HepG2 (cell line): ENCODE measurements at regions not wholly inside any gene's neighbourhood (a gene's known extent, or its start where the extent isn't known, plus 50 kb on each side); places are given as distances from the start of the nearest gene placed in this dataset.

Experiments used
- MBD4 ChIP-seq: IDR thresholded peaks from 2 replicates; pipeline ENCODE4 v1.6.1; 2012; ENCODE audit warnings: low read length, inconsistent platforms, borderline replicate concordance
- MYC ChIP-seq: sonication (generic); formaldehyde crosslinking; IDR thresholded peaks from 2 replicates; pipeline ENCODE4 v1.9.0; 2021; ENCODE audit warnings: missing genetic modification reagents, borderline replicate concordance
- SP4 ChIP-seq: sonication (generic); formaldehyde crosslinking; IDR thresholded peaks from 2 replicates; pipeline ENCODE4 v1.8.1; 2023; ENCODE audit warnings: mild to moderate bottlenecking, missing genetic modification reagents
- SRSF9 ChIP-seq: fragments of 200-400 bp; formaldehyde crosslinking; IDR thresholded peaks from 2 replicates; pipeline ENCODE4 v1.6.1; 2018; ENCODE audit warnings: borderline replicate concordance, mild to moderate bottlenecking, low read depth, low read length; ENCODE audit not compliant: insufficient read depth, poor library complexity, severe bottlenecking
- TF ChIP-seq, protein P1 (sequence below): sonication (generic); formaldehyde crosslinking; IDR thresholded peaks from 2 replicates; pipeline ENCODE4 v1.4.0; 2020; ENCODE audit warnings: missing genetic modification reagents

- TF ChIP-seq, protein P1, sequence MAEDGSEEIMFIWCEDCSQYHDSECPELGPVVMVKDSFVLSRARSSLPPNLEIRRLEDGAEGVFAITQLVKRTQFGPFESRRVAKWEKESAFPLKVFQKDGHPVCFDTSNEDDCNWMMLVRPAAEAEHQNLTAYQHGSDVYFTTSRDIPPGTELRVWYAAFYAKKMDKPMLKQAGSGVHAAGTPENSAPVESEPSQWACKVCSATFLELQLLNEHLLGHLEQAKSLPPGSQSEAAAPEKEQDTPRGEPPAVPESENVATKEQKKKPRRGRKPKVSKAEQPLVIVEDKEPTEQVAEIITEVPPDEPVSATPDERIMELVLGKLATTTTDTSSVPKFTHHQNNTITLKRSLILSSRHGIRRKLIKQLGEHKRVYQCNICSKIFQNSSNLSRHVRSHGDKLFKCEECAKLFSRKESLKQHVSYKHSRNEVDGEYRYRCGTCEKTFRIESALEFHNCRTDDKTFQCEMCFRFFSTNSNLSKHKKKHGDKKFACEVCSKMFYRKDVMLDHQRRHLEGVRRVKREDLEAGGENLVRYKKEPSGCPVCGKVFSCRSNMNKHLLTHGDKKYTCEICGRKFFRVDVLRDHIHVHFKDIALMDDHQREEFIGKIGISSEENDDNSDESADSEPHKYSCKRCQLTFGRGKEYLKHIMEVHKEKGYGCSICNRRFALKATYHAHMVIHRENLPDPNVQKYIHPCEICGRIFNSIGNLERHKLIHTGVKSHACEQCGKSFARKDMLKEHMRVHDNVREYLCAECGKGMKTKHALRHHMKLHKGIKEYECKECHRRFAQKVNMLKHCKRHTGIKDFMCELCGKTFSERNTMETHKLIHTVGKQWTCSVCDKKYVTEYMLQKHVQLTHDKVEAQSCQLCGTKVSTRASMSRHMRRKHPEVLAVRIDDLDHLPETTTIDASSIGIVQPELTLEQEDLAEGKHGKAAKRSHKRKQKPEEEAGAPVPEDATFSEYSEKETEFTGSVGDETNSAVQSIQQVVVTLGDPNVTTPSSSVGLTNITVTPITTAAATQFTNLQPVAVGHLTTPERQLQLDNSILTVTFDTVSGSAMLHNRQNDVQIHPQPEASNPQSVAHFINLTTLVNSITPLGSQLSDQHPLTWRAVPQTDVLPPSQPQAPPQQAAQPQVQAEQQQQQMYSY (CRISPR knock-in tag) = no peak
- TF ChIP-seq MYC (CRISPR knock-in tag) = no peak
- no peak for TF ChIP-seq SP4 (CRISPR knock-in tag)
- no peak for TF ChIP-seq SRSF9
- no peak for TF ChIP-seq MBD4
Measured at GRCh38 chr1:198079432-198079951, 77.3 kb upstream of the NEK7 start.
